CD4-positive, alpha-beta T cell treated with Interleukin-4 for 1 hour (primary cell): ENCODE measurements at regions not wholly inside any gene's neighbourhood (a gene's known extent, or its start where the extent isn't known, plus 50 kb on each side); places are given as distances from the start of the nearest gene placed in this dataset.

Experiments used
- DNase-seq, 2 donors: peaks; one replicate each; pipeline ENCODE4 v3.0.0-alpha.2; 2020 to 2022

- DNase-seq: no peak
Observed at GRCh38 chr17:77449373-77449907, 308.7 kb downstream of the SEC14L1 start.

- no peak for DNase-seq
Observed at GRCh38 chr17:77449908-77450741, 309.4 kb downstream of the SEC14L1 start.

GRCh38 chr17:77450742-77451244, 310.0 kb downstream of the SEC14L1 start:
- DNase-seq: no peak

GRCh38 chr17:77451245-77451893, 310.6 kb downstream of the SEC14L1 start:
- peak; percentile 54 to 68 for DNase-seq

GRCh38 chr17:77451894-77452852, 311.4 kb downstream of the SEC14L1 start:
- no peak for DNase-seq

GRCh38 chr17:77453613-77454241, 313.0 kb downstream of the SEC14L1 start:
- DNase-seq: peak; percentile 54 to 66

GRCh38 chr17:77454242-77455095, 313.7 kb downstream of the SEC14L1 start:
- DNase-seq: no peak

- no peak for DNase-seq
Observed at GRCh38 chr17:77455111-77455890, 314.5 kb downstream of the SEC14L1 start.

- DNase-seq: no peak
Observed at GRCh38 chr17:77455891-77456260, 315.1 kb downstream of the SEC14L1 start.

GRCh38 chr17:77456271-77456950, 315.6 kb downstream of the SEC14L1 start:
- peak; percentile 42 to 57 for DNase-seq

- no peak for DNase-seq
Observed at GRCh38 chr17:77456951-77457548, 316.3 kb downstream of the SEC14L1 start.

- no peak for DNase-seq
Observed at GRCh38 chr17:77457572-77458201, 316.9 kb downstream of the SEC14L1 start.

- DNase-seq: no peak
Observed at GRCh38 chr17:77458202-77459017, 317.6 kb downstream of the SEC14L1 start.

- DNase-seq: no peak
Observed at GRCh38 chr17:77459018-77459755, 318.4 kb downstream of the SEC14L1 start.

GRCh38 chr17:77460514-77461046, 319.8 kb downstream of the SEC14L1 start:
- DNase-seq: no peak

- no peak for DNase-seq
Observed at GRCh38 chr17:77461277-77462057, 320.7 kb downstream of the SEC14L1 start.
